IMR-90 (cell line): ENCODE measurements at regions not wholly inside any gene's neighbourhood (a gene's known extent, or its start where the extent isn't known, plus 50 kb on each side); places are given as distances from the start of the nearest gene placed in this dataset.

ENCODE experiments used
- ATAC-seq: fragments of 200-7000 bp; cut with Tn5 transposase; 2 replicates; pipeline ENCODE4 v1.9.1; 2020; ENCODE audit warnings: low read depth, mild to moderate bottlenecking, moderate library complexity
- BruUV-seq: library from RNA; stranded (reverse); fragments of 400-500 nt; replicated peaks from 2 replicates; lab custom pipeline; 2021; lab: Mats Ljungman, UMichigan
- CTCF ChIA-PET: fragments of 300-600 bp; formaldehyde crosslinking; extraction: SDS; loops from one replicate; lab custom pipeline; 2021; ENCODE audit warnings: antibody characterized with exemption; lab: Yijun Ruan, JAX
- POLR2A ChIA-PET: fragments of 300-600 bp; sonication (Branson Sonifier 250); formaldehyde crosslinking; loops from one replicate; lab custom pipeline; 2022; ENCODE audit warnings: antibody characterized with exemption; ENCODE audit not compliant: unreplicated experiment; lab: Charles Lee
- DNase-seq: peaks from one replicate; pipeline ENCODE4 v3.0.0; 2013
- H2AFZ ChIP-seq: replicated peaks from 2 replicates; pipeline ENCODE3; 2013; ENCODE audit warnings: low read length, mild to moderate bottlenecking; ENCODE audit not compliant: poor library complexity
- H2AK5ac ChIP-seq: 2 replicates; pipeline ENCODE4 v1.6.1; 2013; ENCODE audit warnings: low read depth, low read length, inconsistent platforms
- H2AK9ac ChIP-seq: replicated peaks from 2 replicates; pipeline ENCODE3; 2013; ENCODE audit warnings: mild to moderate bottlenecking, low read depth, low read length, moderate library complexity; ENCODE audit not compliant: poor library complexity
- H2BK120ac ChIP-seq: 2 replicates; pipeline ENCODE4 v1.6.1; 2013; ENCODE audit warnings: low read depth, low read length, inconsistent platforms
- H2BK15ac ChIP-seq: 3 replicates; pipeline ENCODE4 v1.6.1; 2013; ENCODE audit warnings: low read depth, low read length, inconsistent platforms
- H2BK20ac ChIP-seq: 2 replicates; pipeline ENCODE4 v1.6.1; 2013; ENCODE audit warnings: low read depth, mild to moderate bottlenecking, inconsistent platforms, low read length, moderate library complexity
- H2BK5ac ChIP-seq: 2 replicates; pipeline ENCODE4 v1.6.1; 2013; ENCODE audit warnings: mild to moderate bottlenecking, low read depth, low read length, inconsistent platforms; ENCODE audit not compliant: poor library complexity, severe bottlenecking
- H3K14ac ChIP-seq: replicated peaks from 2 replicates; pipeline ENCODE4 v1.6.1; 2013; ENCODE audit warnings: low read depth, low read length, inconsistent platforms
- H3K18ac ChIP-seq: 2 replicates; pipeline ENCODE4 v1.6.1; 2013; ENCODE audit warnings: low read depth, low read length, control low read depth
- H3K23ac ChIP-seq: 2 replicates; pipeline ENCODE4 v1.6.1; 2013; ENCODE audit warnings: low read depth, low read length, inconsistent platforms
- H3K27ac ChIP-seq: 2 replicates; pipeline ENCODE4 v1.5.1; 2013; ENCODE audit warnings: mild to moderate bottlenecking, control low read depth, low read length; ENCODE audit not compliant: insufficient read depth
- H3K27me3 ChIP-seq: 2 replicates; pipeline ENCODE4 v1.6.1; 2013; ENCODE audit warnings: low read length; ENCODE audit not compliant: control insufficient read depth, insufficient read depth
- H3K36me3 ChIP-seq: 2 replicates; pipeline ENCODE4 v1.6.1; 2013; ENCODE audit warnings: low read length, mixed read lengths; ENCODE audit not compliant: control insufficient read depth, insufficient read depth
- H3K4ac ChIP-seq: 2 replicates; pipeline ENCODE4 v1.6.1; 2013; ENCODE audit warnings: low read depth, low read length, inconsistent platforms
- H3K4me1 ChIP-seq: 2 replicates; pipeline ENCODE4 v1.6.1; 2013; ENCODE audit warnings: low read length, mixed read lengths; ENCODE audit not compliant: control insufficient read depth, insufficient read depth
- H3K4me2 ChIP-seq: 2 replicates; pipeline ENCODE4 v1.6.1; 2013; ENCODE audit warnings: low read depth, mild to moderate bottlenecking, control low read depth, low read length, moderate library complexity
- H3K4me3 ChIP-seq: 2 replicates; pipeline ENCODE4 v1.5.1; 2013; ENCODE audit warnings: low read depth, mild to moderate bottlenecking, control low read depth, low read length, moderate library complexity; ENCODE audit not compliant: insufficient read depth
- H3K56ac ChIP-seq: 2 replicates; pipeline ENCODE4 v1.6.1; 2013; ENCODE audit warnings: low read length, inconsistent platforms; ENCODE audit not compliant: insufficient read depth; ENCODE audit errors: extremely low read depth
- H3K79me1 ChIP-seq, 2 experiments: 2 replicates each; pipeline ENCODE4 v1.6.1; 2013; ENCODE audit warnings: low read length in 2 of 2, inconsistent platforms in 1 of 2, low read depth in 1 of 2
- H3K9ac ChIP-seq: 2 replicates; pipeline ENCODE4 v1.6.1; 2013; ENCODE audit warnings: low read depth, low read length, control low read depth
- H3K9me1 ChIP-seq: 2 replicates; pipeline ENCODE4 v1.6.1; 2013; ENCODE audit warnings: low read length, inconsistent platforms; ENCODE audit not compliant: insufficient read depth
- H3K9me3 ChIP-seq: 2 replicates; pipeline ENCODE4 v1.6.1; 2013; ENCODE audit warnings: low read length; ENCODE audit not compliant: control insufficient read depth, insufficient read depth
- H4K20me1 ChIP-seq: 2 replicates; pipeline ENCODE4 v1.6.1; 2013; ENCODE audit warnings: low read length, inconsistent platforms; ENCODE audit not compliant: insufficient read depth
- H4K5ac ChIP-seq: 2 replicates; pipeline ENCODE4 v1.6.1; 2013; ENCODE audit warnings: mild to moderate bottlenecking, low read depth, low read length, control low read depth
- H4K8ac ChIP-seq, 2 experiments: 2 replicates each; pipeline ENCODE4 v1.6.1; 2013; ENCODE audit warnings: low read depth in 2 of 2, low read length in 2 of 2, control low read depth in 1 of 2, inconsistent platforms in 1 of 2
- H4K91ac ChIP-seq: 2 replicates; pipeline ENCODE4 v1.6.1; 2013; ENCODE audit warnings: low read depth, low read length, inconsistent platforms; ENCODE audit not compliant: insufficient read depth
- NFE2L2 ChIP-seq: fragments of 150-350 bp; IDR thresholded peaks from 2 replicates; pipeline ENCODE4 v1.6.1; 2016; ENCODE audit warnings: low read depth, mild to moderate bottlenecking, low read length
- RAD21 ChIP-seq: IDR thresholded peaks from 2 replicates; pipeline ENCODE4 v1.6.1; 2012; ENCODE audit warnings: low read length, improper control_type of control experiment
- WGBS, 2 experiments: methylation state at CpG; one replicate each; pipeline versions ENCODE4 v1.1.5 to v1.1.7; 2013; ENCODE audit warnings: missing lambda C conversion rate in 2 of 2; ENCODE audit not compliant: insufficient read length in 1 of 2; ENCODE audit errors: extremely low coverage in 2 of 2; 5-methylcytosine and 5-hydroxymethylcytosine counted together
- dilution Hi-C: fragments of 300-500 bp; cut with HindIII; formaldehyde crosslinking; loops from one replicate; pipeline ENCODE4 v1.14.3; 2018; ENCODE audit warnings: low sequenced_read_pairs; ENCODE audit not compliant: unreplicated experiment
- in situ Hi-C: fragments of 300-500 bp; cut with MboI; formaldehyde crosslinking; loops from 3 replicates; pipeline ENCODE4 v1.14.3; 2019; ENCODE audit warnings: low sequenced_read_pairs, inconsistent platforms, mixed read lengths
- intact Hi-C: fragments of 100-400 bp; cut with micrococcal nuclease; formaldehyde crosslinking; loops from 2 replicates; pipeline ENCODE4 v1.10.0; 2022
- TF ChIP-seq, protein P1 (sequence below): fragments of 150-350 bp; IDR thresholded peaks from 2 replicates; pipeline ENCODE4 v1.6.1; 2016; ENCODE audit warnings: low read depth, mild to moderate bottlenecking, low read length, moderate library complexity, borderline replicate concordance
- TF ChIP-seq, protein P2 (sequence below): conservative IDR thresholded peaks from 2 replicates; pipeline ENCODE4 v1.5.1; 2012; ENCODE audit warnings: mild to moderate bottlenecking, low read depth, low read length, improper control_type of control experiment

DNA sequence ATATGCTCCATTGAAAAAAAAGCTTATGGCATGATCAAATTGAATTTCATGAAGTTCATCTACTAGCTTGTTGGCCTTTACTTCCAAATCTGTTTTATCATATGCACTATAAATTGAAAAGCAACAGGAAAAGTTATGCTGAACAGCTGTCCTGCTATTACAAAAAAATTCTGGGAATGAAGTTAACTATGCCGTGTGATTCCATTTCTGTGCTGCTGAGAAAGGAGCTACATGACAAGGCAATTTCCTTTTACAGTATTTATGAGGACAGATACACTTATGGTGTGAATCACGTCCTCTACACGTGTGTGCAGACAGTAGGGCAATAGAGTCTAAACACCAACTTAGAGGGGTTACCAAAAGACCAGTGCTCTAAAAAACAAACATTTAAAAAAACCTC lies 426.5 kb upstream of the AKR1E2 start:
- in situ Hi-C loops (no loop called here), dilution Hi-C loops (no loop called here), intact Hi-C loops (no loop called here)
- no peak overlapping the region for H4K91ac ChIP-seq
- peak overlapping the region in 1 of 2 experiments; percentile 11; a peak in 1 of 4 replicates for H4K8ac ChIP-seq
- no peaks in the 10 kb centered on the region for H3K36me3 ChIP-seq
- H3K4me3 ChIP-seq: no peak overlapping the region
- no peak overlapping the region for H3K9ac ChIP-seq
- peak overlapping the region; percentile 77; the same call in 1 of the 2 replicates for H3K18ac ChIP-seq
- no peaks in the 10 kb centered on the region for H3K9me3 ChIP-seq
- TF ChIP-seq RAD21 (no peak), NFE2L2 (peak; percentile 59; the same call in 1 of the 2 replicates)
- TF ChIP-seq, protein P1, sequence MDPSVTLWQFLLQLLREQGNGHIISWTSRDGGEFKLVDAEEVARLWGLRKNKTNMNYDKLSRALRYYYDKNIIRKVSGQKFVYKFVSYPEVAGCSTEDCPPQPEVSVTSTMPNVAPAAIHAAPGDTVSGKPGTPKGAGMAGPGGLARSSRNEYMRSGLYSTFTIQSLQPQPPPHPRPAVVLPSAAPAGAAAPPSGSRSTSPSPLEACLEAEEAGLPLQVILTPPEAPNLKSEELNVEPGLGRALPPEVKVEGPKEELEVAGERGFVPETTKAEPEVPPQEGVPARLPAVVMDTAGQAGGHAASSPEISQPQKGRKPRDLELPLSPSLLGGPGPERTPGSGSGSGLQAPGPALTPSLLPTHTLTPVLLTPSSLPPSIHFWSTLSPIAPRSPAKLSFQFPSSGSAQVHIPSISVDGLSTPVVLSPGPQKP: no peak
- TF ChIP-seq, protein P2, sequence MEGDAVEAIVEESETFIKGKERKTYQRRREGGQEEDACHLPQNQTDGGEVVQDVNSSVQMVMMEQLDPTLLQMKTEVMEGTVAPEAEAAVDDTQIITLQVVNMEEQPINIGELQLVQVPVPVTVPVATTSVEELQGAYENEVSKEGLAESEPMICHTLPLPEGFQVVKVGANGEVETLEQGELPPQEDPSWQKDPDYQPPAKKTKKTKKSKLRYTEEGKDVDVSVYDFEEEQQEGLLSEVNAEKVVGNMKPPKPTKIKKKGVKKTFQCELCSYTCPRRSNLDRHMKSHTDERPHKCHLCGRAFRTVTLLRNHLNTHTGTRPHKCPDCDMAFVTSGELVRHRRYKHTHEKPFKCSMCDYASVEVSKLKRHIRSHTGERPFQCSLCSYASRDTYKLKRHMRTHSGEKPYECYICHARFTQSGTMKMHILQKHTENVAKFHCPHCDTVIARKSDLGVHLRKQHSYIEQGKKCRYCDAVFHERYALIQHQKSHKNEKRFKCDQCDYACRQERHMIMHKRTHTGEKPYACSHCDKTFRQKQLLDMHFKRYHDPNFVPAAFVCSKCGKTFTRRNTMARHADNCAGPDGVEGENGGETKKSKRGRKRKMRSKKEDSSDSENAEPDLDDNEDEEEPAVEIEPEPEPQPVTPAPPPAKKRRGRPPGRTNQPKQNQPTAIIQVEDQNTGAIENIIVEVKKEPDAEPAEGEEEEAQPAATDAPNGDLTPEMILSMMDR: no peak
- no peak overlapping the region for H3K27ac ChIP-seq
- H2AK9ac ChIP-seq: no peak overlapping the region
- H3K23ac ChIP-seq: no peak overlapping the region
- H2BK20ac ChIP-seq: no peak overlapping the region
- peak; percentile 44 for DNase-seq
- no peak overlapping the region for H2AK5ac ChIP-seq
- no peak overlapping the region for H2BK120ac ChIP-seq
- WGBS, 2 experiments: no CpG with 5 or more reads among the region's 3 CpGs
- no peak overlapping the region for H2BK15ac ChIP-seq
- ChIA-PET POLR2A (no interaction called here), CTCF (no interaction called here)
- no peaks in the 10 kb centered on the region for H3K27me3 ChIP-seq
- H2AFZ ChIP-seq: no peak overlapping the region
- H3K9me1 ChIP-seq: no peaks in the 10 kb centered on the region
- ATAC-seq: peak; percentile 59
- H2BK5ac ChIP-seq: no peak overlapping the region
- no peaks in the 10 kb centered on the region for H3K4me1 ChIP-seq
- no peaks in the 10 kb centered on the region for H3K79me1 ChIP-seq
- 0 out of 2 replicates have a peak overlapping the region, but pooled peaks have one; percentile 0 for H3K14ac ChIP-seq
- no peak overlapping the region for H4K5ac ChIP-seq
- no peak overlapping the region for H3K4ac ChIP-seq
- no TSS peak for BruUV-seq
- H3K56ac ChIP-seq: no peak overlapping the region
- H3K4me2 ChIP-seq: no peak overlapping the region
- H4K20me1 ChIP-seq: no peaks in the 10 kb centered on the region
